ENCODE measurements at regions not wholly inside any gene's neighbourhood (a gene's known extent, or its start where the extent isn't known, plus 50 kb on each side); places are given as distances from the start of the nearest gene placed in this dataset.
"Not testable (repeated sequence)": the region's sequence is repeated elsewhere in the genome, so short reads cannot be mapped to it uniquely, and the experiment has no call there.

DNA sequence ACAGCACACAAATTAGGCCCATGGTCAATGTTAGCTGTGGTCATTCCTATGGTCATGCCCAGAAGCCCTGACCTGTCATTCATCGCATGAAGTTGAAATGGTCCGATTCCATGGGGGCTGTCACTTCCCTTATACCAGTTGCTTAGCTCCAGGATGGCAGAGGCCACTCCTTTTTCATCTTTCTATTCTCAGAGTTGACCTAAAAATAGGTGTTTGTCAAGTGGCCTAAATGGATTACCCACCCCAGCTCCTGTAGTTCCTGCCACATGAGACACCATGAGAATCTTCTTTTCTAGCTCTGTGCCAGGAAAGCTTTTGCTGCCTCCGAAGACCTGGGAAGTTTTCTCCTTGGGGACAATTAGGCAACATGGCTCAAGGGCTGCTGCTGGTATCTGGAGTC, 141.2 kb upstream of the TRIM73 start:
- CTCF ChIA-PET; H3K36me3 Mint-ChIP-seq (ENCODE audit: low read depth); H3K9me3 Mint-ChIP-seq; H3K4me1 Mint-ChIP-seq; H3K27ac Mint-ChIP-seq; H3K4me3 Mint-ChIP-seq; POLR2A ChIA-PET; DNase-seq; H3K27me3 Mint-ChIP-seq: not testable (repeated sequence)

DNA sequence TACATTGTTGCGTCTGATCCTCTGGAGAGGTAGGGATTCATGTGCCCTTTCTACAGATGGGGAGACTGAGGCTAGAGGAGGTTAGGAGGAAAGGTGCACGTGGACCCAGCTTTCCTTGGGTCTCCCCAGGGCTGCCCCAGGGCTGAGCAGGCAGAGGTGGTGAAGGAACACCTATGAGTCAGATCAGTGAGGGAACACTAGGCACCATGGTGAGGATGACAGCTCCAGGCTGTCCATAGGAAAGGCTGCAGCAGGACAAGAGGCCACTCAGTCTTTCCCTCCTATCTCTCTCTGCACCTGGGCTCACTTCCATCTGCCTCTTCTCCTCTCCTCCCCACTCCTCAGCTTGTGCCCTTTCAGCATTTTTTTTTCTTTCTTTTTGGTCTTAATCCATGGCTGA, 138.0 kb upstream of the TRIM73 start:
- DNase-seq; POLR2A ChIA-PET; H3K36me3 Mint-ChIP-seq (ENCODE audit: low read depth); H3K27me3 Mint-ChIP-seq; H3K4me1 Mint-ChIP-seq; H3K27ac Mint-ChIP-seq; H3K9me3 Mint-ChIP-seq; CTCF ChIA-PET; H3K4me3 Mint-ChIP-seq: not testable (repeated sequence)

DNA sequence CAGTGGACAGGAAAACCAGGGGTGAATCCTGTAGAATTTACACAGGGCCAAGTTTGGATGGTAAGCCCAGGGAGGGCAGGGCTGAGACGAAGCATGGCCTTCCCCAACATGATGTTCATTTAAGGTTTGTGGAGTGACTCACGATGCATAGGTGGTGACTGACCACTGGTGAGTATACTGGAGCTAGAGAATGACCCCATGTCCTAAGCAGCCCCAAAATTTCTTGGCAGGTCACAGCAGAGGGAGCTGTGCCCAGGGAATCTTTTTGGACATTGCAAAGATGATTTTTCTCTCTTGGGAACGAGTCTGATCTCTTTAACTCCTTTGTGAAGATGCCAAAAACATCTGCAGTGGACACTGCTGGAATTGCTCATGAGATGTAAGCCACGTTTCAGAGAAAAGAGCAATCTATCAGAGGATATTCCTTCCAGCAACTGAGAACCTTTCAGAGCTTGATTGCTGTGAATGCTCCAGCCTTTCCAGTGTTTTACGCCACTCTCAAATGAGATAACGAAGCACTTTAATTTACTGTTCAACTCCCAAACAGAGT, 135.9 kb upstream of the TRIM73 start:
- H3K4me3 Mint-ChIP-seq; H3K27me3 Mint-ChIP-seq; H3K9me3 Mint-ChIP-seq; H3K36me3 Mint-ChIP-seq (ENCODE audit: low read depth); POLR2A ChIA-PET; CTCF ChIA-PET; H3K4me1 Mint-ChIP-seq; H3K27ac Mint-ChIP-seq; DNase-seq: not testable (repeated sequence)

DNA sequence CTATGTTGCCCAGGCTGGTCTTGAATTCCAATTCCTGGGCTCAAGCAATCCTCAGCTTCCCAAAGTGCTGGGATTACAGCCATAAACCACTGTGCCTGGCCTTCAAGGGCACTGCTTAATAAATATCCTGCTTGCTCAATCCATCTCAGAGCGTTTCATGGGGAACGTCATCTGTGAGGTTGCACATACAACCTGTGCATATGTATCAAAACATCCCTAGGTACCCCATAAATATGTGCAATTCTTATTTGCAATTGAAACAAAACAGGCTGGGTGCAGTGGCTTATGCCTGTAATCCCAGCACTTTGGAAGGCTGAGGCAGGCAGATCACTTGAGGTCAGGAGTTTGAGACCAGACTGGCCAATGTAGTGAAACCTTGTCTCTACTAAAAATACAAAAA, 133.8 kb upstream of the TRIM73 start:
- CTCF ChIA-PET; H3K27me3 Mint-ChIP-seq; H3K4me3 Mint-ChIP-seq; H3K9me3 Mint-ChIP-seq; POLR2A ChIA-PET; H3K27ac Mint-ChIP-seq; H3K36me3 Mint-ChIP-seq (ENCODE audit: low read depth); DNase-seq; H3K4me1 Mint-ChIP-seq: not testable (repeated sequence)

DNA sequence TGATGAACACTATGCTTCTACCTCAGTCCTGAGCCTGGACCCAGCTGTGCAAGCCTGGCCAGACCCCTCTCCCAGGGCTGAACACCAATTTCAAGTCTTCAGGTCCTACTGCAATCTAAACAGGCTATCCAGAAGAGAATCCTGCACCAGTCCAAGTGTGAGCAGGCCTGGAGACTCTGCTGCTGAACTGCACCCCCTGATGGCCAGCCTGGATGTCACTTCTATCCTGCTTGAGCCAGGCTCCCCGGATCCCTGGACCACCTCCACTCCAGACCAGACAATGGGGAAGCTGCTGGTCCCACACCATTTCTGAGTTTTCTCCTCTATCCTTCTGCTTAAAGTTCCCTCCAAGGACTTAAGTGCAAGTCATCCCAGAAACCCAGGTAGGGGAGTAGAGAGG, 127.3 kb upstream of the TRIM73 start:
- POLR2A ChIA-PET; H3K36me3 Mint-ChIP-seq (ENCODE audit: low read depth); H3K27ac Mint-ChIP-seq; H3K27me3 Mint-ChIP-seq; H3K4me1 Mint-ChIP-seq; H3K4me3 Mint-ChIP-seq; H3K9me3 Mint-ChIP-seq; CTCF ChIA-PET; DNase-seq: not testable (repeated sequence)

DNA sequence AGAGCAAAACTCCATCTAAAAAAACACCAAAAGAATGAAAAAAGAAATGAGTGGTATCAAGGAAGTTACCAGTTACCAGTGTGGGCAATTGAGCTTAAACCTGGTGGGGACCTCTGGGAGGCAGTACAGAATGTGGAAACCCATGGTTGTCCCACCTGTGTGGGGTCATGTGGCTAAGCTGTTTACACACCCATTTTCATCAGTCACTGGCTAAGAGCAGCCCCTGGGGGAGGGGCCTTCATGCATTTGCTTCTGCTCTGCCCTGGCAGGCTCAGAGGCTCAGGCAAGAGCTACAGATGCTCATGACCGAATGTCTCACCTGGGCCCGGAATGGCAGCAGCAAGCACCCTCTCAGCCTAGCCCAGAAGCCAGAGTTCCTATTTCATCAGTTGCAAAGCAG, 126.3 kb upstream of the TRIM73 start:
- H3K9me3 Mint-ChIP-seq; H3K27ac Mint-ChIP-seq; CTCF ChIA-PET; H3K4me1 Mint-ChIP-seq; H3K4me3 Mint-ChIP-seq; DNase-seq; H3K36me3 Mint-ChIP-seq (ENCODE audit: low read depth); POLR2A ChIA-PET; H3K27me3 Mint-ChIP-seq: not testable (repeated sequence)

DNA sequence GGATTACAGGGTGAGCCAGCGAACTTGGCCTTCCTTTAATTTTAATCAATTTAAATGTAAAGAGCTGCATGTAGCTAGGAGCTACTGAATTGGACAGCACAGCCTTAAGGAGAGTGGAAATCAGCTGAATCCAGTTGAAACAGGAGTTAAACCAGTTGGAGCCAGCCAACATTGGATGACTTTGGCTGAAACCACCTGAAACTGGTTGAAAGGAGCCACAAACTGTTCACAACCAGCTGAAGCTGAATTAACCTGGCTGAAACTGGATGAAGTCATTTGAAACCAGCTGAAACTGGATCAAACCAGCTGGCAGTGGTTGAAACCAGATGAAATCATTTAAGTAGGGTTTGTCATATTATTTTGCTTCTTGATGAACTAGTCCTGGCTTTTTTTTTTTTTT, 121.3 kb upstream of the TRIM73 start:
- H3K9me3 Mint-ChIP-seq, CTCF ChIA-PET: not testable (repeated sequence)

More for the DNA sequence above, 121.3 kb upstream of the TRIM73 start:
- H3K4me1 Mint-ChIP-seq; H3K27ac Mint-ChIP-seq; H3K36me3 Mint-ChIP-seq (ENCODE audit: low read depth); H3K27me3 Mint-ChIP-seq; POLR2A ChIA-PET; H3K4me3 Mint-ChIP-seq; DNase-seq: not testable (repeated sequence)

Measured in activated CD4-positive, alpha-beta memory T cell treated with anti-CD3 and anti-CD28 coated beads, Interleukin-2, amount 10 ng/mL, durations not matched to agents 7 days and 5 days (primary cell).